GM18858 (cell line): ENCODE measurements at regions not wholly inside any gene's neighbourhood (a gene's known extent, or its start where the extent isn't known, plus 50 kb on each side); places are given as distances from the start of the nearest gene placed in this dataset.
A peak's percentile ranks its signal among the peaks of the same experiment; 100 is the strongest.

ENCODE experiments used
- ATAC-seq: cut with Tn5 transposase; IDR thresholded peaks from one replicate; pipeline ENCODE4 v1.9.1; 2021; ENCODE audit not compliant: unreplicated experiment

- no peak for ATAC-seq
Observed at GRCh38 chr5:116389601-116390000, 185.0 kb downstream of the SEMA6A start.

- no peak for ATAC-seq
Observed at GRCh38 chr5:116388564-116389258, 185.9 kb downstream of the SEMA6A start.

GRCh38 chr5:116387738-116388137 is 186.9 kb downstream of the SEMA6A start:
- ATAC-seq = no peak

- no peak for ATAC-seq
Observed at GRCh38 chr5:116386633-116387032, 188.0 kb downstream of the SEMA6A start.

- no peak for ATAC-seq
Observed at GRCh38 chr5:116382874-116383266, 191.8 kb downstream of the SEMA6A start.

- ATAC-seq = no peak
Observed at GRCh38 chr5:116382032-116382873, 192.4 kb downstream of the SEMA6A start.

GRCh38 chr5:116381201-116381600 is 193.4 kb downstream of the SEMA6A start:
- no peak for ATAC-seq

GRCh38 chr5:116380621-116381020 is 194.0 kb downstream of the SEMA6A start:
- no peak for ATAC-seq

GRCh38 chr5:116379306-116379705 is 195.3 kb downstream of the SEMA6A start:
- no peak for ATAC-seq

GRCh38 chr5:116378777-116379121 is 195.9 kb downstream of the SEMA6A start:
- ATAC-seq = no peak

GRCh38 chr5:116378007-116378776 is 196.4 kb downstream of the SEMA6A start:
- no peak for ATAC-seq

- ATAC-seq = no peak
Observed at GRCh38 chr5:116377276-116378006, 197.2 kb downstream of the SEMA6A start.

- ATAC-seq = no peak
Observed at GRCh38 chr5:116375926-116376325, 198.7 kb downstream of the SEMA6A start.

GRCh38 chr5:116374434-116374852 is 200.2 kb downstream of the SEMA6A start:
- ATAC-seq = peak; percentile 56

GRCh38 chr5:116372931-116373597 is 201.6 kb downstream of the SEMA6A start:
- peak; percentile 32 for ATAC-seq

- no peak for ATAC-seq
Observed at GRCh38 chr5:116371935-116372334, 202.7 kb downstream of the SEMA6A start.

GRCh38 chr5:116371431-116371830 is 203.2 kb downstream of the SEMA6A start:
- no peak for ATAC-seq

- ATAC-seq = no peak
Observed at GRCh38 chr5:116370886-116371285, 203.7 kb downstream of the SEMA6A start.

- no peak for ATAC-seq
Observed at GRCh38 chr5:116370149-116370548, 204.5 kb downstream of the SEMA6A start.

- peak; percentile 94 for ATAC-seq
Observed at GRCh38 chr5:116365006-116365496, 209.6 kb downstream of the SEMA6A start.
